HG03378 (cell line): ENCODE measurements at regions not wholly inside any gene's neighbourhood (a gene's known extent, or its start where the extent isn't known, plus 50 kb on each side); places are given as distances from the start of the nearest gene placed in this dataset.
"Not testable (repeated sequence)": the region's sequence is repeated elsewhere in the genome, so short reads cannot be mapped to it uniquely, and the experiment has no call there.

Experiments used
- ATAC-seq: cut with Tn5 transposase; IDR thresholded peaks from one replicate; pipeline ENCODE4 v1.9.1; 2021; ENCODE audit warnings: mild to moderate bottlenecking, moderate library complexity; ENCODE audit not compliant: unreplicated experiment

DNA sequence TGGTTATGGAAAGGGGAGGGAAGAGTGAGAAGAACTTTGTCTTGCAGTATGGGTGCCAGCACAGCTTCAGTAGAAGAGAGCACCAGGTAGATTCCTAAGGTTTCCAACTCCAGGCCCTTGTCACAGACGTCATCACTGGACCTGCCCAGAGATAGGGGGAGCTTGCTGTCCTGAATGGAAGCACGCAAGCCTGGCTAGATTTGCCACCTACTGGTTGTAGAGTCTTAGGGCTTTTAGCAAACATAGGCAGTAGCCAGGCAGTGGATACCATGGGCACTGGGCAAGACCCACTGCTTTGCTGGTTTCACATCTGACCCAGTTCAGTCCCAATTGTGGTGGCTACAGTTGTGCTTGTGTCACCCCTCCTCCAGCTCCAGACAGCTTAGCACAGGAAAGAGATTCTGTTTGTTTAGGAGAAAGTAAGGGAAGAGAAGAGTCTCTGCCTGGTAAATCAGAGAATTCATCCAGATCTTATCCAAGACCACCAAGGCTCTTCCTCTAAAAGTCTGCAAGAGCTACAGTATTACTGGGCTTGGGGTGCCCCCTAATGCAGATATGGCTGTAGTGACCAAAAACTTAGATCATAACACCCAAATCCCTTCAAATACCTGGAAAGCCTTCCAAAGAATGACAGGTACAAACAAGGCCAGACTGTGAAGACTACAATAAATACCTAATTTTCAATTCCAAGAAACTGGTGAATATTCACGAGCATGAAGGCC lies 158.9 kb downstream of the HINT1 start:
- ATAC-seq = no peak

DNA sequence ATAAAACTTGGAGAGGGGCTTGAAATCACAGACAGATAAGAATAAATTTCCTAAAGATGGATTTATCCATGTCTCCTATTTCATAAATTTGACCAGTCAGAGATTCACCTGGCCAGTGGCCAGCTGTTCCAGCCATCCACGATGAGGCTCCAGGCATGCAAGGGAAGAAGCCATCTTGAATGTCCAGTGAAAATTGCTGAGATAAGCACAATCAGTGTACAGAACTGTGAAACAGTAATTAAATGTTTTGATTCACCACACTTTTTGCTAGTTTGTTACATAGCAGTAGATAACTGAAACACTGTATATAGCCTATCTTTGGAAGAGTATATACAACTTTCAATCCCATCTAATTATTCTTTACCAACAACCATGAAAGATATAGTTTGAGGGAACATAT lies 163.5 kb downstream of the HINT1 start:
- ATAC-seq = no peak

DNA sequence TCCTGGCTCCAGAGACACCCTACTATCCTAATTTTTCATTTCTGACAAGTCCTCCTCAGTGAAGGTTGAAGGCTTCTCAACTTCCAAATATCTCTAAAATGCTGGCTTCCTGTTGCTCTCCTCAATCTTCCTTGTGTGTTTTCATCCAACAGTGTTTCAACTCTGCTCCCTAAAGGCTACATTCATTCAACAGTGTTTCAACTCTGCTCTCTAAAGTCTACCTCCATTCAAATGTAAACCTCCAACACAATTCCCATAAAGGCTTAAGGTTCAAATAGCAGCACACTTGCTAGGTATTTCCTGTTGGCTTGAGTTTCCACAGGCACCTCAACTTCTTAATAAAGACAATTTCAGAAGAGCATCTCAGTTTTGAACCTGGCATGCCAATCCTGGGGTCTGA lies 164.8 kb downstream of the HINT1 start:
- no peak for ATAC-seq

DNA sequence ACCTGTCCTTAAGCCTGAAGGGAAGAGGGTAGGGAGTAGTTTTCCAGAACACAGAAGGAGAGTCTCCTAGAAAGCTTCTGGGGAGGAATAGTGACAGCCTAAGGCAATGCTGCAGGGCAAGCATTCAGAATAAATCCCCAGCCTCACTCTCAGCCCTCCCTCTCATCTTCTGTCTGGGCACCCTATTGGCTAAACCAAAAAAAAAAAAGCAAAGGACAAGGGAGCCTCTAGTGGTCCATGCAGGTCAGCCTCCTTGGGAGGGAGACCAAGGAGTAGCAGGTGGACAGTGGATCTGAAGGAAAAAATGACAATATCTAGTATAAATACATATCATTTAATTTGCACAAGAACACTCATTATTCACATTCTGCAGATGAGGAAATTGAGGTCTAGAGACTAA lies 168.3 kb downstream of the HINT1 start:
- not testable (repeated sequence) for ATAC-seq

DNA sequence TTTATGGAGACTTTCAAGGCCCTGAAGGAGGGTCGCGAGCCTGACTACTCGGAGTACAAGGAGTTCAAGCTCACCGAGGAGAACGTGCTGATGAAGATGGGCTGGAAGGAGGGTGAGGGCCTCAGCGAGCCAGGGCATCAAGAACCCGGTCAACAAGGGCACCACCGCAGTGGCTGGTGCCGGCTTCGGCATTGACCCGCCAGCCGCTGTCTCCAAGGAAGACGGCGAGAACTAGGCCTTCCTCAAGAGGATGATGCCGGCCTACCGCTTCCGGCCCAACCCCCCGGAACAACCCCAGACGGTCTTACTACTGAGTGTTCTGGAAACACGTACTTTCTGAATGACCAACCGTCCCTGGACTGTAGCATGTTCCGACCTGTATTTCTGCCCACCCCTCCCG lies 169.2 kb downstream of the HINT1 start:
- ATAC-seq = no peak

DNA sequence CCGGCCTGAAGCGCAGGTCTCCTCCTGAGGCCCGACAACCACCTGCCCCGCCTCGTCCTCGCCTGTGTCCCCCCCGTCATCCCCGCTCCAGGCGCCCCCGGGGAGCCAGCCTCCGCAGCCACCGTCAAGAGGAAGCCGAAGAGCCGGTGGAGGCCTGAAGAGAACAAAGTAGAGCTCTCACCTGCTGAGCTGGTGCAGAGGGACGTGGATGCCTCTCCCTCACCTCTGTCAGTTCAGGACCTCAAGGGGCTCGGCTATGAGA lies 169.9 kb downstream of the HINT1 start:
- no peak for ATAC-seq

DNA sequence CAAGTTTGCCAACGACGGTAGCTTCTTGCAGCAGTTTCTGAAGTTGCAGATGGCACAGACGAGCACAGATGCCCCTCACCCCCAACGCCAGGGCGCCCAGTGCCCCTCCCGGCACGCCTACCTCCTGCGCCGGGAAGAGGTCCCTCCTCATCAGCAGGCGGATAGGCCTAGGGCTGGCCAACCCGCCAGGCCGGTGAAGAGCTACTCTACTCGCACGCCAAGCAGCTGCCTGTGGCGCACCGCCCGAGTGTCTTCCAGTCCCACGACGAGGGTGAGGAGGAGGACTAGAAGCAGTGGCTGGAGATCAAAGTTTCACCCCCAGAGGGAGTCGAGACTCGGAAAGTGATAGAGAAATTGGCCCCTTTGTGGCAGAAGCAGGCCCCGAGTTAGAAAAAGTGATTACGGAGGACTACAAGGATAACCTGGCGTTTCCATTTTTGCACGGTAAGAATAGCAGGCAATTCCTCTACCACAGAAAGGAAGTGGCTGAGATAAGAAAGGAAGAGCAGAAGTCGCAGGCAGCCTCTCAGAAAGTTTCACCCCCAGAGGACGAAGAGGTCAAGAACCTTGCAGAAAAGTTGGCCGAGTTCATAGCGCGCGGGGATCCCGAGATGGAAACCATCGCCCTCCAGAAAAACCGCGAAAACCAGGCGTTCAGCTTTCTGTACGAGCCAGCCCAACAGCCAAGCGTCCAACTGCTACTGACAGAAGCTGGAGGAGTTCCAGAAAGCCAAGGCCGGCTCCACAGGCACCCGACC lies 170.4 kb downstream of the HINT1 start:
- no peak for ATAC-seq

DNA sequence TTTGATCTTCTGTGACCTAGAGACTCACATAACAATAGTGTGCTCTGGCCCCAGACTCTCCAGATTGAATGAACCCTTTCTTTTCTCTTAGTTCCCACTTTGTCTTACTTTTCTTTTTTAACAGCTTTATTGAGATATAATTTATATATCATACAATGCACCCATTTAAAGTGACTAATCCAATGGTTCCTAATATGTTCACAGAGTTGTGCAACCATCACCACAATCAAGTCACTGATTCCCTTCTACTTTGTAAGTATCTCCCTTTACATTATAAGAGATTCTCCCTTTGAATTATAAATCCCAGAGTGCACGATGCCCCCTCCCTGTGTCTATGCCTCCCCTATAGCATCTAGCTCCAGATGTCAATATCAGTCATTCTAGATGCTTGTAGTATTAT lies 172.4 kb downstream of the HINT1 start:
- no peak for ATAC-seq

DNA sequence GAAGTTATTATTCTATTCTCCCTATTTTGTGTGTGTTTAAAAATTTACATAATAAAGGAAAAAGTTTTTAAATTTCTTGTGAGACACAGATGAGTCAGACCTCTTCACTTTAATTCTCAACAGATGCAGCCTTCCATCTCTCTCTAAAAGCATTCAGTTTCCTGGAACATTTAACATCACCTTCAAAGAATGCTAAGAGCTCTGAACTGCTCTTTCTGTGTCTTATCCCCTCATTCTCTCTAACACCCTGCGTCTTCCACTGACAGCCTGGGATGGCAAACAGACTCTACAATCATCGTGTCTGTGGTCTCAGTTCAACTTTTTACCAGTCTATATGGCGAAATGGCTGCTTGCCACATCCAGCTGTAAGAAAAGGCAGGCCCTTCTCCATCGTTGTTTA lies 173.0 kb downstream of the HINT1 start:
- no peak for ATAC-seq

DNA sequence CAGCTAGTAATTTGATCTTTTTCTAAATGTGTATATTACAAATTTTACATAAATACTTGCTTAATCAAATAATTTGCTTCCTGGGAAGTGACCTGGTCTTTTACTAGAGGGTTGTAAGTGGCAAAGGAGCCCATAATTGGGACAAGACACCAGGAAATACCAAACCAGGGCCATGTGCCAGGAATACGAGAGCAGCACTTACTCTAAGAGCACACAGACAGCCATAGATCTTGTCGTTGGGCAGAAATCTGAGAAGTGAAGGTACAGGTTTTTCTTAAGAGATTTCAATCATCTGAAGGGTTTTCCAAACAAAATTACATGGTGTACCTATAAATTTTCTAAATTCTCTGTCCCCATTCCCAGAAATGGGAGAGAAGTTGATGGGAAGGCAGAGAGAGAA lies 179.3 kb downstream of the HINT1 start:
- no peak for ATAC-seq

DNA sequence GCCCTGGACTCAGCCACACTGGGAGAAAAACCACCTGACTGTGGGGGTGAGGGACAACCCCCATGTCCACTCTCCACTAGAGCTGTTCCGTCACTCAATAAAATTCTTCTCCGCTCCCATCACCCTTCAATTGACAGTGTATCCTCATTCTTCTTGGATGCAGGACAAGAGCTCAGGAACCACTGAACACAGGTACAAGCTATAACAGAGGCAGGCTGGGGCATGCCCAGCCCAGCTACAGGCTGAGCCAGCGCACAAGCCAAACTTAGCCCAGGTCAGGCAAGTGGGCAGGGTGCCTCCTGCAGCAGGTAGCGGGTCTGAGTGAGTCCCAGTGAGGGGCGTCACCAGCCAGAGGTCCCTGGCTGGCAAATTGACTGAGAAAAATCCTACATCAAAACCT lies 183.4 kb downstream of the HINT1 start:
- no peak for ATAC-seq

DNA sequence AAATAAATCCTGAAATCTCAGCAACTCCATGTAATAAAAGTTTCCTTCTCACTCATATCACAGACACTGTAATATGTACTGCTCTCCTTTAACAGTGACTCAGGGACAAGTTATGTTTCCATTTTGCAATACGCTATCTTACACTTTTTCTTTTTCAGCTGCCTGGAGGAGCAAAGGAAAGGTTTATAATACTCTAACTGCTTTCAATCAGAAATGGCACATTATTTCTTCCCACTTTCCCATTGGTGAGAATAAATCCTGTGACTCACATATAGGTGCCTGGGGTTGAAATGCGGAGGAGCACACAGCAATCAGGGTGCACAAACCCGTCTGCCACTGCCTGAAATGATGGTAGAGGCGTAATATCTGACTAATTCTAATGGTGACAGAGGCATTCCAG lies 186.6 kb downstream of the HINT1 start:
- ATAC-seq = no peak

DNA sequence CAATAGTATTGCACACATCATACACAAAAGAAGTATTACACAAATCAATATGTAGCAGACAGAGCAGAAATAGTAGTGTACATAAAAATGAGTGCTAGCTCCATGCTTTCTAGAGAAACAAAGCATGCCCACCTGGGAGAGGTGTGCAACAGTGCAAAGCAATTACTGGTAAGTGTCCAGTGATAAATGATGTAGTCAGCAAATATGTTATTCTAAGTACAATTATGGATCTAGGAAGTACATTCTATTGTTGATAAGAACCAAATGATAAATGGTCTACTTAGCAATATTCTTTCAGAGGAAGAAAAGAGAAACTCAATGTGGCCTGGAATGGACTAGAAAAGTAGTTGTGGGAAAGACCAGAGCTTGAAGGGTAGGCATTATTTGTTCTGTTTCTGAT lies 188.6 kb downstream of the HINT1 start:
- ATAC-seq = no peak

DNA sequence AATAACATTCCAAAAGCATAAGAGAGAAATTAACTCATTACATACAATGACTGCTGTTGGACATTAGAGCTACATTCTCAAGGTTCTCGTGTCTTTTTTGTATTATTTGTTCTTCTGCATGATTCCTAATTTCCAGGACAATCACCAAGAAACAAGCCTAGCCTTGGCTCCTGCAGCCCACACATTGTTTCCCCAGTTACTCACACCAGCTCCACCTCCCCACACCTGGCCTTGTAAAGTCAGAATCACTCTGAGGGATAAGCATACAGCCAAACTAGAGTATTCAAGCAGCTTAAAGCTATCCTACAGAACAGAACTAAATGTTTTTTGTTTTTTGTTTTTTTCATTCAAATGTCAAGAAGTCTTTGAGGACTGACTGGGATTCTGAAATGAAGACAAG lies 189.2 kb downstream of the HINT1 start:
- ATAC-seq = no peak

DNA sequence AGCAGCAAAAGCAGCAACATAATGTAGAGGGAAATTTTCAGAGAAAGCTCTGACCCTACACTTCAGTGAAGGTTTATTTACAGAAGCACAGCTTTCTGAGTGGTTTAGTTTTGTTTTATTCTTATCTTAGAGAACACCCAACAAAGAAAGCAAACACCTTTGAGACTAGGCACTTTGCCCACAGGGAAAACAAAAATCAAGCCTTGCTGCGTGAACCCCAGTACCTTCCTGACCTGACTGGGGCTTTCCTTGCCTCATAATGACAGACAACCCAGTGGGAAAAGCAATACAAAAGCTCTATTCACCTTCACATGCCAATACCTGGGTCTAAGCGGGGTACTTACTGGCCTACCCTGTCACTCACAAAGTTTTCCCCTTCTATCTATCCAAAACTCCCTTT lies 189.8 kb downstream of the HINT1 start:
- ATAC-seq = no peak

DNA sequence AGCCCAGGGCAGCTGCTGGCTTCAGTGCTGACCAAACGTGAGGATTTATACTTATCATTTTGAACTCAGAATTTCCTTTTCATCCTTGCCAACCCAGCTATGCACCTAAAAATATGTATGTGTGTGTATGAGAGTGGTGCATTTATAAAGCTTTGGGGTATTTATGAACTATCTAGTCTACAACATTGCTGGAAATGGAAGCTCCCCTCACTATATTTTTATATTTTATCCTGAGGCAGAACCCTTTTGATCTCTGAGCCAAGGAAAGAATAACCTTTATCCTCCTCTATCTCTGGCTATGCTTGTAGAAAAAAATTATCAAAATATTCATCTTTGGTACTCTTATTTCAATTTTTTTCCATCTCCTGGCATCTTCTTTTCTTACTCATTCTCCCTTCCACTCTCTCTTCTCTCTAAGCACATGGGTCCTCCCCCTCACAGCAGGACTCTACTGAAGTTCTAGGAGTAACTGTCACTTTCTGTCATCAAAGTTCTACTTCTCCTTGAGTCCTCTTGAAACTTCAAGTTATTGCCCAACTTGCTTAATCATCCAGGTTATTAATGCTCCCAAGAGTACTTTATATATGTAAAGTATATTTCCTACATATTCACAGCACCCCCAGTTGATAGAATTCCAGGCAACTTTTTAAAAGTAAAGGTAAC lies 190.9 kb downstream of the HINT1 start:
- no peak for ATAC-seq

DNA sequence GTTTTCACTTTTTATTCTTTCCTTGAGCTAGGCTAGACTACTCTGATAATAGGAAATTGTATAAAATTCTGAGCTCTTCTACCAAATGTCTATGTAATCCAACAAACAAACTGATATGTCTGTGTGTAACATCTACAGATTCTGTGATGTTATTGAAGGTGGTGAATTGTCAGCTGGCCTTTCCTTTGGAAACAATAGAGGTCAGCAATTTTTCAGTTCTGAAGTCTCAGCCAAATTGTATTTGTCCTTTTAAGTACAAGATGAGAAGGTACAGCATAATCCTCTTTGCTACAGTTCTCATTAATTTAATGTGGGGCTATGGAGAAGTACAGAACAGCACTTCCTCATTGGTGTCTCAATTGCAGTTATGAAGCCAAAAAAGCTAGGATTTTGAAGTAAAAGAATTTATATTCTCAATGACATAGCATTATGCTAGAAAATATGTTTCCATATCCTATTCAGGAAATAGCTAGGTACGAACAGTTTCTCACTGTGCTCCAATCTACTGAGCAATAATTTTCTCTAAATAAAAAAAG lies 198.0 kb downstream of the HINT1 start:
- no peak for ATAC-seq

DNA sequence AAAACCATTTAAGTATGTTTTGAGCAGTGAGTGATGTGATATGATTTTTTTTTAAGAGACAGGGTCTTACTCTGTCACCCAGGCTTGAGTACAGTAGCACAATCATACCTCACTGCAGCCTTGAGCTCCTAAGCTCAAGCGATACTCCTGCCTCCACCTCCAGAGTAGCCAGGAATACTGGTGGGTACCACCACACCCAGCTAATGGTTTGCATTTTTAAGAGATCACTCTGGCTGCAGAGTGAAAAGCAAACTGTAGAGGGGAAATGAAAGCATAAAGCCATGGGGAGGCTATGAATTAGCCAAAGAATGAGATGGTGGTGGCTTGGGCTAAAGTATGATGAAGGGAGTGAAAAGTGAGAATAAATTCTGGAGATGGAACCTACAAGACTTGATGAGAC lies 199.1 kb downstream of the HINT1 start:
- ATAC-seq = no peak

DNA sequence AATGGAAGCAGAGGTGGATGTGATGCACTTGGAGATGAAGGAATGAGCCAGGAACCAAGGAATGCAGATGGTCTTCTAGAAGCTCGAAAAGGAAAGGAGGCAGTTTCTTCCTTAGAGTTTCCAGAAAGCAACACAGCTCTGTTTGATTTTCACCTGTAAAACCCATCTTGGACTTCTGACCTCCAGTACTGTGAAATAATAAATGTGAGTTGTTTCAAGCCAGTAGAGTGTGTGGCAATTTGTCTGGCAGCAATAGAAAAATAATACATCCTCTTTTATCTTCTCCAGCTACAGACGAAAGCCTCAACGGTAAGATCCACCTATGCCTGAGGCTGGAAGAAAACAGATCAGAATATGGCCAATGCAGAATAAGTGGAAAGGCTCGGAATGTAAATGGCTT lies 199.7 kb downstream of the HINT1 start:
- no peak for ATAC-seq

DNA sequence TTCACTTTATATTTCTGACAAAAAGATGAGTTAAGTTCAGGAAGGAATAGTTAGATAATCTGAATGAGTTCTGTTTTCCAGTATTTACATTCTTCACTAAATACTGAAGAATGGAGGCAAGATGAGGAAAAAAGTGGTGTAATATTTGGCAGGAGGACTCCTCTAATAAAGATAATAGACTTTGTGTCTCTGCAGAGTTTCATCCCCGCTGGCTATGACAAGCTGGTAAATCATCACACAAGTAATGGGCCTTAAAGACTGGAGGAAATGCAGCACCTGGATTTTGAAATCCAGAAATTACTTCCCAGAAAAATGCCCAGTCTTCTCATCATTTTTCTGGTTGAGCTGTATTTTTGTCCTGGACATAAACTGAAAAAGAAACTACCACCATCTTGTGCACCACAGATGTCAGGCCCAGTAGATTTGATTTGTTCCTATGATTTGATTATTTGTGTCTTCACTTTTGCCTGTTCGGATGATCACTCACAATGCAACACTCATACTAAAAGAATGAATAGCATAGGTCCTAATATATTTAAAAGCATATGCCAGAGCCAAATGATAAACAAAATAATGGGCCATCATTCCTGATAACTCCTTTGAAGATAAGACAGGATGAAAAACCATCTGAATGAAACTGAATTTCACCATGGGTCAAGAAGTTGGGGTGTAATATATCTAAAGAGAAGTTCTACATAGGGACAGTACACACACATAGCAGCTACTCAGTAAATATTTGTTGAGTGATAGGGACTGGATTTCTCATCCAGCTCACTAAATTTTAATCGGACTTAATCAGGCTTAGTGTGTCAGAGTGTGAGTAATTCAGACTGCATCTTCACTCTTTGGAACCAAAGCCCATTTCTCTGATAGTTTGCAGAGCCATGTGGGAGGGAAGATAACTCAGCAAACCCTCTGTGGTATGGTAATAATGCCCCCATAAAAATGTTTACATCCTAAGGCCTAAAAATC lies 200.5 kb downstream of the HINT1 start:
- ATAC-seq = no peak

DNA sequence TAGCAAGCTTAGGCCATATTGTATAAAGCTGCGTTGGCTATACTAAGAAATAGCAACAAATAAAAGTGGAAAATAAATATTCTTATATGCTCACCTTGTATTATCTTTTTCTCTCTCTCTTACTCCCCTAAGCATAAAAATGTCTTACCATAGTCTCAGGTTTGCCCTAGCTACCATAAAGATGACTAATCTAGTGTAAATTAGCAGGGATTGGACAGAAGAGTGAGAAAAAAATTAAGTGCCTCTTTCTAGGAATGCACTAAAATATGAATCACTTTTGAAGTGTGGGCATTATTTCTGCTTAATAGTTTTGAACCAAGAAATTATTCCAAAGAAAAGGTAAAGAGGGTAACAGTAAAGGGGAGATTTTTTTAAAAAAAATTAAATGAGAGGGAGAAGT lies 201.3 kb downstream of the HINT1 start:
- no peak for ATAC-seq
